Endothelial cell of umbilical vein (primary cell): ENCODE measurements at regions not wholly inside any gene's neighbourhood (a gene's known extent, or its start where the extent isn't known, plus 50 kb on each side); places are given as distances from the start of the nearest gene placed in this dataset.

Experiments used
- BruUV-seq: library from RNA; stranded (reverse); fragments of 400-500 nt; replicated peaks from 2 replicates; lab custom pipeline; 2021; lab: Mats Ljungman, UMichigan
- CTCF ChIA-PET: fragments of 300-600, 350-600 bp; sonication (Branson Sonifier 250); formaldehyde crosslinking; loops from one replicate; lab custom pipeline; 2021; ENCODE audit warnings: antibody characterized with exemption, inconsistent platforms; lab: Charles Lee
- POLR2A ChIA-PET: fragments of 300-600, 350-600 bp; sonication (Branson Sonifier 250); formaldehyde crosslinking; loops from one replicate; lab custom pipeline; 2021; ENCODE audit warnings: antibody characterized with exemption, inconsistent platforms; lab: Charles Lee
- DNase-seq: peaks from one replicate; pipeline ENCODE4 v3.0.0-alpha.2; 2011; ENCODE audit warnings: low read depth, low spot score
- FAIRE-seq: peaks from 2 replicates; lab custom pipeline; 2011; peaks lifted over from hg19 to GRCh38; lab: Jason Lieb, UNC
- H2AFZ ChIP-seq: 2 replicates; pipeline ENCODE4 v1.6.0; 2012; ENCODE audit warnings: low read depth, low read length, control low read depth, inconsistent platforms
- H3K27ac ChIP-seq: 2 replicates; pipeline ENCODE4 v1.5.1; 2011; ENCODE audit warnings: low read depth, mild to moderate bottlenecking, control low read depth, low read length, moderate library complexity; ENCODE audit not compliant: insufficient read depth
- H3K27me3 ChIP-seq, 2 experiments: 2 replicates each; pipeline versions ENCODE4 v1.6.0 to v1.6.1; 2011; ENCODE audit warnings: low read length in 2 of 2, mixed read lengths in 1 of 2; ENCODE audit not compliant: control insufficient read depth in 2 of 2, insufficient read depth in 2 of 2
- H3K36me3 ChIP-seq, 2 experiments: 2 replicates in 1 of 2; 3 replicates in 1 of 2; pipeline ENCODE4 v1.5.1; 2011; ENCODE audit warnings: low read length in 2 of 2, mild to moderate bottlenecking in 1 of 2, moderate library complexity in 1 of 2; ENCODE audit not compliant: control insufficient read depth in 2 of 2, insufficient read depth in 2 of 2; ENCODE audit errors: extremely low read depth in 1 of 2
- H3K4me1 ChIP-seq: 3 replicates; pipeline ENCODE4 v1.5.1; 2011; ENCODE audit warnings: mild to moderate bottlenecking, low read length; ENCODE audit not compliant: control insufficient read depth, insufficient read depth; ENCODE audit errors: extremely low read depth
- H3K4me2 ChIP-seq: 2 replicates; pipeline ENCODE4 v1.6.1; 2011; ENCODE audit warnings: low read length, control low read depth, mixed read lengths; ENCODE audit not compliant: insufficient read depth
- H3K4me3 ChIP-seq, 3 experiments: fragments of 200-600 bp in 1 of 3; sonication (generic), shearing (Covaris generic) in 1 of 3; replicated peaks in 1 of 3; 2 replicates each; pipeline ENCODE4 v1.5.1; 2011 to 2016; ENCODE audit warnings: control low read depth in 3 of 3, low read length in 3 of 3, mild to moderate bottlenecking in 2 of 3, inconsistent platforms in 1 of 3, low read depth in 1 of 3, moderate library complexity in 1 of 3; ENCODE audit not compliant: insufficient read depth in 1 of 3
- H3K79me2 ChIP-seq: 2 replicates; pipeline ENCODE4 v1.6.0; 2012; ENCODE audit warnings: low read length, inconsistent platforms; ENCODE audit not compliant: control insufficient read depth, insufficient read depth
- H3K9ac ChIP-seq: replicated peaks from 2 replicates; pipeline ENCODE3; 2011; ENCODE audit warnings: low read length, control low read depth; ENCODE audit not compliant: insufficient read depth; ENCODE audit errors: extremely low read depth
- H3K9me1 ChIP-seq: replicated peaks from 3 replicates; pipeline ENCODE4 v1.6.0; 2011; ENCODE audit warnings: mild to moderate bottlenecking, low read length; ENCODE audit not compliant: control insufficient read depth, insufficient read depth; ENCODE audit errors: extremely low read depth
- H3K9me3 ChIP-seq: replicated peaks from 2 replicates; pipeline ENCODE4 v1.5.1; 2012; ENCODE audit warnings: low read length, inconsistent platforms; ENCODE audit not compliant: control insufficient read depth, insufficient read depth
- H4K20me1 ChIP-seq: replicated peaks from 2 replicates; pipeline ENCODE3; 2011; ENCODE audit warnings: mild to moderate bottlenecking, low read length; ENCODE audit not compliant: control insufficient read depth, insufficient read depth; ENCODE audit errors: extremely low read depth
- EZH2 ChIP-seq: IDR thresholded peaks from 2 replicates; pipeline ENCODE4 v1.6.1; 2012; ENCODE audit warnings: borderline replicate concordance, low read depth, mild to moderate bottlenecking, moderate library complexity, low read length, inconsistent platforms; ENCODE audit not compliant: severe bottlenecking
- FOS ChIP-seq: IDR thresholded peaks from 2 replicates; pipeline ENCODE4 v1.6.1; 2011; ENCODE audit warnings: mild to moderate bottlenecking, low read length, moderate library complexity, borderline replicate concordance; ENCODE audit not compliant: insufficient read depth
- GATA2 ChIP-seq: IDR thresholded peaks from 2 replicates; pipeline ENCODE4 v1.7.0; 2011; ENCODE audit warnings: low read depth, mild to moderate bottlenecking, moderate library complexity, mixed read lengths, low read length; ENCODE audit not compliant: insufficient read length, insufficient read depth
- JUN ChIP-seq: IDR thresholded peaks from 2 replicates; pipeline ENCODE4 v1.6.1; 2011; ENCODE audit warnings: borderline replicate concordance, low read depth; ENCODE audit not compliant: insufficient read length, insufficient read depth
- MAX ChIP-seq: IDR thresholded peaks from 2 replicates; pipeline ENCODE4 v1.6.1; 2011; ENCODE audit not compliant: insufficient read depth, insufficient read length
- MYC ChIP-seq: IDR thresholded peaks from one replicate; pipeline ENCODE4 v1.6.1; 2011; ENCODE audit warnings: mild to moderate bottlenecking, low read depth, low read length
- POLR2A ChIP-seq: IDR thresholded peaks from 2 replicates; pipeline ENCODE4 v1.6.1; 2012; ENCODE audit warnings: low read depth, mild to moderate bottlenecking, control low read depth, low read length
- POLR2AphosphoS5 ChIP-seq: IDR thresholded peaks from 2 replicates; pipeline ENCODE4 v1.6.1; 2012; ENCODE audit warnings: low read depth, mild to moderate bottlenecking, control low read depth, low read length, moderate library complexity; ENCODE audit not compliant: insufficient read depth
- dilution Hi-C: fragments of 300-500 bp; cut with MboI; formaldehyde crosslinking; loops from one replicate; pipeline ENCODE4 v1.15.0; 2019; ENCODE audit warnings: low sequenced_read_pairs; ENCODE audit not compliant: extremely low pct_ligation_motif_present
- intact Hi-C: fragments of 100-400 bp; cut with micrococcal nuclease; formaldehyde crosslinking; loops from one replicate; pipeline ENCODE4 v1.10.0; 2022
- TF ChIP-seq, protein P1 (sequence below), 2 donors: IDR thresholded peaks; 1 replicate in 1 of 2; 2 replicates in 1 of 2; pipeline ENCODE4 v1.5.1; 2011; ENCODE audit warnings: low read length in 2 of 2, mild to moderate bottlenecking in 2 of 2, moderate library complexity in 2 of 2, control low read depth in 1 of 2, inconsistent platforms in 1 of 2, low read depth in 1 of 2; ENCODE audit not compliant: insufficient read depth in 1 of 2; ENCODE audit errors: extremely low read depth in 1 of 2

- Histone ChIP-seq H3K9me1 (no peaks in the 10 kb centered on the region), H3K4me1 (no peaks in the 10 kb centered on the region), H3K4me2 (no peak overlapping the region), H3K9me3 (no peaks in the 10 kb centered on the region), H2AFZ (no peak overlapping the region), H3K79me2 (no peaks in the 10 kb centered on the region), H3K27me3 (no peaks in the 10 kb centered on the region), H3K4me3 (no peak overlapping the region), H4K20me1 (no peaks in the 10 kb centered on the region), H3K36me3 (no peaks in the 10 kb centered on the region), H3K9ac (no peak overlapping the region), H3K27ac (no peak overlapping the region)
- FAIRE-seq, result no peak
- POLR2A ChIA-PET, result no interaction called here
- no peak for DNase-seq
- CTCF ChIA-PET, result no interaction called here
- intact Hi-C loops (no loop called here), dilution Hi-C loops (no loop called here)
- no peak for TF ChIP-seq POLR2AphosphoS5
- TF ChIP-seq FOS, result no peak
- TF ChIP-seq MYC, result no peak
- TF ChIP-seq EZH2, result no peak
- TF ChIP-seq, protein P1, sequence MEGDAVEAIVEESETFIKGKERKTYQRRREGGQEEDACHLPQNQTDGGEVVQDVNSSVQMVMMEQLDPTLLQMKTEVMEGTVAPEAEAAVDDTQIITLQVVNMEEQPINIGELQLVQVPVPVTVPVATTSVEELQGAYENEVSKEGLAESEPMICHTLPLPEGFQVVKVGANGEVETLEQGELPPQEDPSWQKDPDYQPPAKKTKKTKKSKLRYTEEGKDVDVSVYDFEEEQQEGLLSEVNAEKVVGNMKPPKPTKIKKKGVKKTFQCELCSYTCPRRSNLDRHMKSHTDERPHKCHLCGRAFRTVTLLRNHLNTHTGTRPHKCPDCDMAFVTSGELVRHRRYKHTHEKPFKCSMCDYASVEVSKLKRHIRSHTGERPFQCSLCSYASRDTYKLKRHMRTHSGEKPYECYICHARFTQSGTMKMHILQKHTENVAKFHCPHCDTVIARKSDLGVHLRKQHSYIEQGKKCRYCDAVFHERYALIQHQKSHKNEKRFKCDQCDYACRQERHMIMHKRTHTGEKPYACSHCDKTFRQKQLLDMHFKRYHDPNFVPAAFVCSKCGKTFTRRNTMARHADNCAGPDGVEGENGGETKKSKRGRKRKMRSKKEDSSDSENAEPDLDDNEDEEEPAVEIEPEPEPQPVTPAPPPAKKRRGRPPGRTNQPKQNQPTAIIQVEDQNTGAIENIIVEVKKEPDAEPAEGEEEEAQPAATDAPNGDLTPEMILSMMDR (IDR thresholded peaks at IDR 0.05; ENCODE audit: extremely low read depth in 1 of 2, insufficient read depth in 1 of 2, low read depth in 1 of 2, low read length in 2 of 2), result no peak
- no peak for TF ChIP-seq MAX
- no peak for TF ChIP-seq POLR2A
- no peak for TF ChIP-seq JUN
- no peak for TF ChIP-seq GATA2
- BruUV-seq, result no TSS peak
These were observed 299.1 kb downstream of the BCHE start for GRCh38 chr3:165538166-165538565.
